ENCODE measurements at regions not wholly inside any gene's neighbourhood (a gene's known extent, or its start where the extent isn't known, plus 50 kb on each side); places are given as distances from the start of the nearest gene placed in this dataset.

GRCh38 chr13:105118426-105118985 lies 1417.0 kb downstream of the EFNB2 start:
- H3K27ac ChIP-seq: no peak overlapping the region
- intact Hi-C loops (cut with DNase I): no loop called here
- H3K27me3 ChIP-seq (ENCODE audit: low read depth): no peaks in the 10 kb centered on the region
- H3K4me1 ChIP-seq: no peaks in the 10 kb centered on the region
- H3K36me3 ChIP-seq: no peaks in the 10 kb centered on the region
- TF ChIP-seq CTCF (IDR thresholded peaks at IDR 0.05): no peak
- no peak overlapping the region for H3K4me3 ChIP-seq
- no peak for DNase-seq
- peaks cover 5% of the 10 kb centered on the region for H3K9me3 ChIP-seq
- no peak for ATAC-seq

GRCh38 chr13:105116966-105117365 lies 1418.5 kb downstream of the EFNB2 start:
- H3K27ac ChIP-seq: no peak overlapping the region
- no peaks in the 10 kb centered on the region for H3K4me1 ChIP-seq
- no peak for TF ChIP-seq CTCF (IDR thresholded peaks at IDR 0.05)
- no peak for ATAC-seq
- H3K27me3 ChIP-seq (ENCODE audit: low read depth): no peaks in the 10 kb centered on the region
- peaks cover 5% of the 10 kb centered on the region for H3K9me3 ChIP-seq
- intact Hi-C loops (cut with DNase I): no loop called here
- H3K36me3 ChIP-seq: no peaks in the 10 kb centered on the region
- H3K4me3 ChIP-seq: no peak overlapping the region
- DNase-seq: no peak

GRCh38 chr13:105112561-105112960 lies 1422.9 kb downstream of the EFNB2 start:
- DNase-seq (no peak), ATAC-seq (no peak)
- H3K36me3 ChIP-seq: no peaks in the 10 kb centered on the region
- H3K9me3 ChIP-seq: peaks cover 5% of the 10 kb centered on the region
- TF ChIP-seq CTCF (IDR thresholded peaks at IDR 0.05): no peak
- H3K27me3 ChIP-seq (ENCODE audit: low read depth): no peaks in the 10 kb centered on the region
- no peak overlapping the region for H3K4me3 ChIP-seq
- H3K4me1 ChIP-seq: no peaks in the 10 kb centered on the region
- no peak overlapping the region for H3K27ac ChIP-seq
- intact Hi-C loops (cut with DNase I): no loop called here

- no peak for ATAC-seq
- no peak for TF ChIP-seq CTCF (IDR thresholded peaks at IDR 0.05)
- Histone ChIP-seq H3K4me1 (no peaks in the 10 kb centered on the region), H3K9me3 (no peaks in the 10 kb centered on the region), H3K4me3 (no peak overlapping the region), H3K27ac (no peak overlapping the region), H3K27me3 (ENCODE audit: low read depth) (no peaks in the 10 kb centered on the region), H3K36me3 (no peaks in the 10 kb centered on the region)
- intact Hi-C loops (cut with DNase I): no loop called here
- no peak for DNase-seq
Observed at GRCh38 chr13:105107781-105108180, 1427.7 kb downstream of the EFNB2 start.

GRCh38 chr13:105105471-105105870 lies 1430.0 kb downstream of the EFNB2 start:
- Histone ChIP-seq H3K4me3 (no peak overlapping the region), H3K36me3 (no peaks in the 10 kb centered on the region), H3K4me1 (no peaks in the 10 kb centered on the region), H3K9me3 (no peaks in the 10 kb centered on the region), H3K27me3 (ENCODE audit: low read depth) (no peaks in the 10 kb centered on the region), H3K27ac (no peak overlapping the region)
- no peak for TF ChIP-seq CTCF (IDR thresholded peaks at IDR 0.05)
- ATAC-seq (no peak), DNase-seq (no peak)
- intact Hi-C loops (cut with DNase I): no loop called here

DNA sequence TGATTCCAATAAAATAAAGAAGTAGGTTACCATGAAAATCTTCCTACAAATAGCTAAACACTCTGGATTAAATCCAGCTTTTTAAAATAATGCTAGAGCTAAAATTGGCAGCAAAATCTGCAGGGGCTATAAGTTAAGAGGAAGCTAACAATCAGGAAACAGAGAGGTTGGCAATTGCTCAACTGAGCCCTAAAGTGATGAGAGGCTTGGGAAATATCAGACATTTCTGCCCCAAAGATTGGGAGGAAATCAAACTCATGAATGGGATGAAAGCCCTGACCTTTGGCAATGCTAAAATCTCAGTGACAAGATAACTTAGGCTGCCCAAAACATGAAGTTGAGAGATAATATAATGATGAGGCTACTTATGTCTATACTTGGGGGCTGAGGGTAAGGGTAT lies 1437.9 kb downstream of the EFNB2 start:
- H3K9me3 ChIP-seq: no peaks in the 10 kb centered on the region
- intact Hi-C loops (cut with DNase I): no loop called here
- no peaks in the 10 kb centered on the region for H3K36me3 ChIP-seq
- no peaks in the 10 kb centered on the region for H3K27me3 ChIP-seq (ENCODE audit: low read depth)
- no peak overlapping the region for H3K27ac ChIP-seq
- H3K4me1 ChIP-seq: no peaks in the 10 kb centered on the region
- TF ChIP-seq CTCF (IDR thresholded peaks at IDR 0.05): no peak
- DNase-seq: no peak
- no peak for ATAC-seq
- no peak overlapping the region for H3K4me3 ChIP-seq
